ENCODE measurements at regions not wholly inside any gene's neighbourhood (a gene's known extent, or its start where the extent isn't known, plus 50 kb on each side); places are given as distances from the start of the nearest gene placed in this dataset.

DNA sequence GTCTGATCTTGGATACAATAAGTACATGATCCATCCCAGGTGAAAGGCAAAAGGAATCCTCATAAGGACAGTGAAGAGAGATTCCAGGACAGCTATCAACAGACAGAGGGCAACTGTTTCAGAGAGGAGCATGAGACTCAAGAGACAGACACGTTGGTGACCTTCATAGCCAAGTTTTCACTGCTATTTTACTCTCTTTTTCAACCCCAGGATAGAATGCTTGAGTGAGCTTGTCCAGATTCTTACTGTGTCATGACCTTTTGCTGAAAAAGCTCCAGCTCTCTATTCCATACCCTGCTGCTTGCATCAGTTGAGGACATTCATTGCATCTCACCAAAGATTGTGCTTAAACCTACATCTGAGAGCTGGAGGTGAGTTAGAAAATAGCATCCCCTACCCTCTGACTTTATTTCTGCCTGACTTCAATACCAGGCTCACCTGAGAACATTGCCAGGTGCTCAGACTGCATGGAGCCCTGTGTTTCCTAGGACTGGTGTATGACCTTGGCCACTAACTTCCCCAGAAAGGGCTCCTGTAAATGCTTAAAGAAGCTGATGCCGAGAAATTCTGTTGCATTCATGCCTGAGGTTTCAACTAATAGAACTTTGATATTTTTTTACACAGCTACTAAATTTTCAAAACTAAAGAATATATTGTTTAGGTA lies 70.4 kb upstream of the TMEM17 start:
- TF ChIP-seq POLR2AphosphoS5 (IDR thresholded peaks at IDR 0.05) (no peak), POLR2A (IDR thresholded peaks at IDR 0.05) (no peak), EP300 (IDR thresholded peaks at IDR 0.05; ENCODE audit: low read depth) (no peak)
- TF ChIP-seq, protein P1, sequence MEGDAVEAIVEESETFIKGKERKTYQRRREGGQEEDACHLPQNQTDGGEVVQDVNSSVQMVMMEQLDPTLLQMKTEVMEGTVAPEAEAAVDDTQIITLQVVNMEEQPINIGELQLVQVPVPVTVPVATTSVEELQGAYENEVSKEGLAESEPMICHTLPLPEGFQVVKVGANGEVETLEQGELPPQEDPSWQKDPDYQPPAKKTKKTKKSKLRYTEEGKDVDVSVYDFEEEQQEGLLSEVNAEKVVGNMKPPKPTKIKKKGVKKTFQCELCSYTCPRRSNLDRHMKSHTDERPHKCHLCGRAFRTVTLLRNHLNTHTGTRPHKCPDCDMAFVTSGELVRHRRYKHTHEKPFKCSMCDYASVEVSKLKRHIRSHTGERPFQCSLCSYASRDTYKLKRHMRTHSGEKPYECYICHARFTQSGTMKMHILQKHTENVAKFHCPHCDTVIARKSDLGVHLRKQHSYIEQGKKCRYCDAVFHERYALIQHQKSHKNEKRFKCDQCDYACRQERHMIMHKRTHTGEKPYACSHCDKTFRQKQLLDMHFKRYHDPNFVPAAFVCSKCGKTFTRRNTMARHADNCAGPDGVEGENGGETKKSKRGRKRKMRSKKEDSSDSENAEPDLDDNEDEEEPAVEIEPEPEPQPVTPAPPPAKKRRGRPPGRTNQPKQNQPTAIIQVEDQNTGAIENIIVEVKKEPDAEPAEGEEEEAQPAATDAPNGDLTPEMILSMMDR (IDR thresholded peaks at IDR 0.05) = no peak

Measured in transverse colon (tissue), 4 donors.